ENCODE measurements at regions not wholly inside any gene's neighbourhood (a gene's known extent, or its start where the extent isn't known, plus 50 kb on each side); places are given as distances from the start of the nearest gene placed in this dataset.

DNA sequence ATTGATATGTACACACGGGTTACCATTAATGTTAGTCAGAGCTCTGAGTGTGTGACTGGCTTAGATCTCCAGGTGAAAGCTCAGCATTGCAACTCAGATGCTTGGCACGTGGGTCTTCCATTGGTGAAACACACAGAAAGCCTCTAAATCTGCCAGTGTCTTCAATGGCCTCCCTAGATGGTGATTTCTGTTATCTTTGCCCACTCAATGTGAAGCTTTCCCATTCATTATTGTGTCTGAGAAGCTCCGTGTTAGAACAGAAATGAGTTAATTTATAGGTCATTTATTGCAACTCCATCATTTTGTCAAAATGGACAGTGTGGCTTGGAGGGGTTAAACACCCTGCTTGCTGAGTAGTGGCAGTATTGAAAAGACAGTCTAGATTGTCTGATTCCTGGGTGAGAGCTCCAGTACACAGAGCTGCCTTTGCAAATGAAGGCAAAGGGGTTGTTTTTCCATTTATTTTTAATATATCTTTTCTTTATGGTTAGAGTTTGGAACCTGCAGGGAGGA is 64.7 kb upstream of the GCFC2 start:
- TF ChIP-seq CTCF (IDR thresholded peaks at IDR 0.05): no peak
- TF ChIP-seq POLR2AphosphoS5 (IDR thresholded peaks at IDR 0.05; ENCODE audit: low read depth, low read length): no peak

Measured in Panc1 (cell line).